ENCODE measurements at regions not wholly inside any gene's neighbourhood (a gene's known extent, or its start where the extent isn't known, plus 50 kb on each side); places are given as distances from the start of the nearest gene placed in this dataset.

GRCh38 chr4:165635381-165635780 lies 237.7 kb upstream of the TLL1 start:
- H3K27ac Mint-ChIP-seq: no peak overlapping the region

More at GRCh38 chr4:165635381-165635780, 237.7 kb upstream of the TLL1 start:
- no peak overlapping the region for H2BK20ac ChIP-seq (ENCODE audit: low read depth, low read length, poor library complexity, severe bottlenecking)
- H3K27me3 Mint-ChIP-seq (ENCODE audit: low read depth): no peaks in the 10 kb centered on the region
- H3K23ac ChIP-seq (ENCODE audit: insufficient read length, low read depth, low read length): no peak overlapping the region
- peaks cover 0 to 6% of the 10 kb centered on the region in 2 experiments; a peak in 4 of 5 replicates for H3K9me3 Mint-ChIP-seq
- H3K36me3 Mint-ChIP-seq (ENCODE audit: insufficient read depth in 1 of 3, low read depth in 3 of 3): peaks cover 0 to 5% (median 0%) of the 10 kb centered on the region in 3 experiments; a peak in 3 of 7 replicates
- no peaks in the 10 kb centered on the region for H3K79me2 ChIP-seq (ENCODE audit: insufficient read depth, low read length)
- H3K4me2 ChIP-seq (ENCODE audit: insufficient read depth, insufficient read length, low read length): no peak overlapping the region
- no peaks in the 10 kb centered on the region for H3K23me2 ChIP-seq (ENCODE audit: insufficient read length, low read depth, low read length, poor library complexity, severe bottlenecking)
- H2AFZ ChIP-seq (ENCODE audit: low read length): no peak overlapping the region
- no peak overlapping the region for H3K4me3 Mint-ChIP-seq
- no peaks in the 10 kb centered on the region for H3K4me1 ChIP-seq (ENCODE audit: insufficient read depth, low read length)
- no peak overlapping the region for H2BK120ac ChIP-seq (ENCODE audit: low read depth, low read length, poor library complexity, severe bottlenecking)
- H3K9ac ChIP-seq (ENCODE audit: extremely low read depth, insufficient read length, low read length): no peak overlapping the region
- no peak overlapping the region for H2BK15ac ChIP-seq (ENCODE audit: low read depth, low read length)
- no peak overlapping the region for H4K5ac ChIP-seq (ENCODE audit: insufficient read length, low read depth, low read length)
- no peak overlapping the region for H3K27ac ChIP-seq (ENCODE audit: insufficient read length, low read depth, low read length)
- H4K91ac ChIP-seq (ENCODE audit: insufficient read length, low read depth, low read length): no peak overlapping the region
- no peaks in the 10 kb centered on the region for H4K20me1 ChIP-seq (ENCODE audit: control insufficient read depth, insufficient read depth, insufficient read length)
- no peak overlapping the region for H2BK12ac ChIP-seq (ENCODE audit: insufficient read length, low read depth, low read length)
- no peak for TF ChIP-seq CTCF (conservative IDR thresholded peaks at IDR 0.05)
- peaks cover 2 to 10% of the 10 kb centered on the region in 2 experiments; a peak in 3 of 4 replicates for H3K4me1 Mint-ChIP-seq
- no peak for DNase-seq
- WGBS (ENCODE audit: extremely low coverage, insufficient read length, low lambda C conversion rate): no CpG with 5 or more reads among the region's 1 CpG
- no peak overlapping the region for H3T11ph ChIP-seq (ENCODE audit: low read length)
- no peaks in the 10 kb centered on the region for H3K27me3 ChIP-seq (ENCODE audit: insufficient read depth, low read length)
- no peaks in the 10 kb centered on the region for H3K79me1 ChIP-seq (ENCODE audit: insufficient read depth, low read depth, low read length, poor library complexity, severe bottlenecking)
- H2BK5ac ChIP-seq (ENCODE audit: insufficient read length, low read length): no peak overlapping the region
- no peak overlapping the region for H3K4ac ChIP-seq (ENCODE audit: low read depth, low read length)
- H2AK5ac ChIP-seq (ENCODE audit: insufficient read length, low read length): no peak overlapping the region
- H3K9me3 ChIP-seq (ENCODE audit: control insufficient read depth, low read depth, low read length): no peaks in the 10 kb centered on the region
- no peak overlapping the region for H4K8ac ChIP-seq (replicated peaks; ENCODE audit: insufficient read length, low read depth, low read length)
- H3K14ac ChIP-seq (ENCODE audit: insufficient read depth, low read length): no peak overlapping the region; the same call in 1 of the 2 replicates
- no peak overlapping the region for H3K56ac ChIP-seq (ENCODE audit: insufficient read length, low read depth, low read length)
- no peak overlapping the region for H3K18ac ChIP-seq (ENCODE audit: insufficient read length, low read depth, low read length)

Measured in H9 (cell line).